ENCODE measurements at regions not wholly inside any gene's neighbourhood (a gene's known extent, or its start where the extent isn't known, plus 50 kb on each side); places are given as distances from the start of the nearest gene placed in this dataset.

GRCh38 chr15:77839970-77840905 is 207.5 kb upstream of the LINGO1 start:
- H3K4me1 ChIP-seq: no peaks in the 10 kb centered on the region
- H3K27me3 ChIP-seq (replicated peaks in 1 of 7): peaks cover 0 to 60% (median 0%) of the 10 kb centered on the region in 7 donors
- TF ChIP-seq POLR2AphosphoS5 (IDR thresholded peaks at IDR 0.05) (no peak), POLR2A (IDR thresholded peaks at IDR 0.05) (no peak), CTCF (IDR thresholded peaks at IDR 0.05 in 8 of 11, conservative IDR thresholded peaks at IDR 0.05 in 3 of 11) (no peak)
- no peak overlapping the region for H3K4me3 ChIP-seq
- H3K27ac ChIP-seq: no peak overlapping the region
- 72 to 83% (median 79%) methylated on average over 11 of the region's 11 CpGs for WGBS, 5 donors
- DNase-seq: peak; percentile 41
- H3K36me3 ChIP-seq: no peaks in the 10 kb centered on the region
- intact Hi-C loops (cut with DNase I; ENCODE audit: low total_unique reads): no loop called here
- peaks cover 0 to 16% (median 12%) of the 10 kb centered on the region in 8 donors for H3K9me3 ChIP-seq

- no peaks in the 10 kb centered on the region for H3K36me3 ChIP-seq
- H3K9me3 ChIP-seq: peaks cover 0 to 8% (median 5%) of the 10 kb centered on the region in 8 donors
- TF ChIP-seq POLR2AphosphoS5 (IDR thresholded peaks at IDR 0.05) (no peak), CTCF (IDR thresholded peaks at IDR 0.05 in 8 of 11, conservative IDR thresholded peaks at IDR 0.05 in 3 of 11) (no peak), POLR2A (IDR thresholded peaks at IDR 0.05) (no peak)
- peaks cover 0 to 58% (median 0%) of the 10 kb centered on the region in 7 donors for H3K27me3 ChIP-seq (replicated peaks in 1 of 7)
- no peaks in the 10 kb centered on the region for H3K4me1 ChIP-seq
- no peak overlapping the region for H3K27ac ChIP-seq
- intact Hi-C loops (cut with DNase I; ENCODE audit: low total_unique reads): no loop called here
- 83 to 94% (median 89%) methylated on average over 8 of the region's 8 CpGs for WGBS, 5 donors
- DNase-seq: peak; percentile 23
- no peak overlapping the region for H3K4me3 ChIP-seq
Observed at GRCh38 chr15:77839456-77839855, 206.7 kb upstream of the LINGO1 start.

GRCh38 chr15:77838595-77838994 is 205.9 kb upstream of the LINGO1 start:
- Histone ChIP-seq H3K9me3 (no peaks in the 10 kb centered on the region), H3K27me3 (replicated peaks in 1 of 7) (peaks cover 0 to 58% (median 0%) of the 10 kb centered on the region in 7 donors), H3K27ac (no peak overlapping the region), H3K4me1 (no peaks in the 10 kb centered on the region), H3K36me3 (no peaks in the 10 kb centered on the region), H3K4me3 (no peak overlapping the region)
- TF ChIP-seq CTCF (IDR thresholded peaks at IDR 0.05 in 8 of 11, conservative IDR thresholded peaks at IDR 0.05 in 3 of 11): no peak
- TF ChIP-seq POLR2AphosphoS5 (IDR thresholded peaks at IDR 0.05): no peak
- TF ChIP-seq POLR2A (IDR thresholded peaks at IDR 0.05): no peak
- DNase-seq: peak; percentile 45
- WGBS, 5 donors: 93 to 100% (median 97%) methylated on average over 1 to 4 of the region's 4 CpGs
- intact Hi-C loops (cut with DNase I; ENCODE audit: low total_unique reads): no loop called here

- TF ChIP-seq POLR2A (IDR thresholded peaks at IDR 0.05) (no peak), POLR2AphosphoS5 (IDR thresholded peaks at IDR 0.05) (no peak), CTCF (IDR thresholded peaks at IDR 0.05 in 8 of 11, conservative IDR thresholded peaks at IDR 0.05 in 3 of 11) (no peak)
- peaks cover 0 to 58% (median 0%) of the 10 kb centered on the region in 7 donors for H3K27me3 ChIP-seq (replicated peaks in 1 of 7)
- 37 to 73% (median 71%) methylated on average over 1 to 10 of the region's 10 CpGs for WGBS, 5 donors
- H3K4me1 ChIP-seq: no peaks in the 10 kb centered on the region
- intact Hi-C loops (cut with DNase I; ENCODE audit: low total_unique reads): no loop called here
- no peak overlapping the region for H3K27ac ChIP-seq
- DNase-seq: peak; percentile 60
- no peaks in the 10 kb centered on the region for H3K9me3 ChIP-seq
- H3K36me3 ChIP-seq: no peaks in the 10 kb centered on the region
- no peak overlapping the region for H3K4me3 ChIP-seq
Observed at GRCh38 chr15:77838061-77838460, 205.3 kb upstream of the LINGO1 start.
